ENCODE measurements at regions not wholly inside any gene's neighbourhood (a gene's known extent, or its start where the extent isn't known, plus 50 kb on each side); places are given as distances from the start of the nearest gene placed in this dataset.

DNA sequence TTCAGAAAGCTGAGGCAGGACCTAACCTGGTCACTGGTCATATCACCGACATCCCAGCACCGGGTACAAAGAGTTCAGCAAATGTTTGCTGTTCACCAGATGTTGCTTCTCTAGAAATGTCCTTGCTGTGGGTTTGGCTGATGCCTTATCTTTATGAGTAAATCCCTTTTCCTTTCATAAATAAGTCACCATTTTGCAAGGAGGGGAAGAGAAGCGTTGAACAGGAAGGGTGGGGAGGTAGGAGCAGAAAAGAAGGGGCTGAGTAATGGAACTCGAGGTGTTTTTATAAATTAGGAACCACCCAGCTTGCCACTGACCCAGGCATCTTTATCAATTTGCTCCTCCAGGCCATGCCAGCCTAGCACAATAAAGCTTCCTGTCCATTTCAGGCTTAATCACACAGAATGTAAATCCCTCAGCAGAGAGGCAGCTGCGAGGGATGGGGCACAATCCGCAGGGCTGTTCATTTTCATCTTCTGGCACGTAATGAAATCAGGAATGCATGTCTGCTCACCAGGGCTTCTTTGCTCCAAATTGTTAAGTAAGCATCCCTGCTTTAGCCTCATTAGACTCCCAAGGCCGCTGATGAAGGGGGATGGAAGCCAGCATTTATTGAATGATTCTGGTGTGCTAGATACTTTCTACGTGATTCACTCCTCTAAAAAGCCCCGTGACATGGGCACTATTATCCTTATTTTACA is 371.9 kb upstream of the CHD6 start:
- Mint-ChIP-seq H3K4me1 (no peaks in the 10 kb centered on the region), H3K4me3 (no peak overlapping the region), H3K36me3 (ENCODE audit: low read depth) (no peaks in the 10 kb centered on the region), H3K27ac (no peak overlapping the region), H3K9me3 (peaks cover 2% of the 10 kb centered on the region), H3K27me3 (no peaks in the 10 kb centered on the region)
- ATAC-seq (ENCODE audit: low read depth) (no peak), DNase-seq (no peak)
- TF ChIP-seq, protein P1, sequence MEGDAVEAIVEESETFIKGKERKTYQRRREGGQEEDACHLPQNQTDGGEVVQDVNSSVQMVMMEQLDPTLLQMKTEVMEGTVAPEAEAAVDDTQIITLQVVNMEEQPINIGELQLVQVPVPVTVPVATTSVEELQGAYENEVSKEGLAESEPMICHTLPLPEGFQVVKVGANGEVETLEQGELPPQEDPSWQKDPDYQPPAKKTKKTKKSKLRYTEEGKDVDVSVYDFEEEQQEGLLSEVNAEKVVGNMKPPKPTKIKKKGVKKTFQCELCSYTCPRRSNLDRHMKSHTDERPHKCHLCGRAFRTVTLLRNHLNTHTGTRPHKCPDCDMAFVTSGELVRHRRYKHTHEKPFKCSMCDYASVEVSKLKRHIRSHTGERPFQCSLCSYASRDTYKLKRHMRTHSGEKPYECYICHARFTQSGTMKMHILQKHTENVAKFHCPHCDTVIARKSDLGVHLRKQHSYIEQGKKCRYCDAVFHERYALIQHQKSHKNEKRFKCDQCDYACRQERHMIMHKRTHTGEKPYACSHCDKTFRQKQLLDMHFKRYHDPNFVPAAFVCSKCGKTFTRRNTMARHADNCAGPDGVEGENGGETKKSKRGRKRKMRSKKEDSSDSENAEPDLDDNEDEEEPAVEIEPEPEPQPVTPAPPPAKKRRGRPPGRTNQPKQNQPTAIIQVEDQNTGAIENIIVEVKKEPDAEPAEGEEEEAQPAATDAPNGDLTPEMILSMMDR (IDR thresholded peaks at IDR 0.05): no peak
- CTCF ChIA-PET: no interaction called here
- POLR2A ChIA-PET: no interaction called here
- intact Hi-C loops (cut with micrococcal nuclease): no loop called here

DNA sequence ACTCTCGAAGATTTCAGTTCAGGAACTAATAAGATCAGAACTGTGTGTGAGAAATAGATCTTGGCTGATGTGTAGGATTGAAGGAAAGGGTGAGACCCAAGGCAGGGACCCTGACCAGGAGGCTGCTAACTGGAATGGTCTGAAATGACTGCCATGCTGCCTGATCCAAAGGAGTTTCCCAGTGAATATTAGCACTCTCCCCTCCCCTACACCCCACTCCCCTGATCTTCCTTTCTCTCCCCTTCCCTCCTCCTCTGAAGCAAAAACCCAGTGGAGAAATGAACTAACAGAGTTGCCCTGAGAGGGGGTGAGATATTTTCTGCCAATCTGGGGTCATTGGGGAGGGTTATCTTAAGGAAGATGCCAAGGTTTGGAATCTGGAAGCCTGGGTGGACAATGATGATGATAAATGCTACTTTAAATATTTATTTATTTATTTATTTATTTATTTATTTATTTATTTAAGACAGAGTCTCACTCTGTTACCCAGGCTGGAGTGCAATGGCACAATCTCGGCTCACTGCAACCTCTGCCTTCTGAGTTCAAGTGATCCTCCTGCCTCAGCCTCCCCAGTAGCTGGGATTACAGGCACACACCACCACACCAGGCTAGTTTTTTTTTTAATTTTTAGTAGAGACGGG is 371.0 kb upstream of the CHD6 start:
- Mint-ChIP-seq H3K27me3 (no peaks in the 10 kb centered on the region), H3K4me1 (no peaks in the 10 kb centered on the region), H3K4me3 (no peak overlapping the region), H3K27ac (no peak overlapping the region), H3K9me3 (peaks cover 2% of the 10 kb centered on the region), H3K36me3 (ENCODE audit: low read depth) (no peaks in the 10 kb centered on the region)
- CTCF ChIA-PET: no interaction called here
- no peak for DNase-seq
- TF ChIP-seq, protein P1 (IDR thresholded peaks at IDR 0.05): no peak
- POLR2A ChIA-PET: no interaction called here
- intact Hi-C loops (cut with micrococcal nuclease): no loop called here
- no peak for ATAC-seq (ENCODE audit: low read depth)

DNA sequence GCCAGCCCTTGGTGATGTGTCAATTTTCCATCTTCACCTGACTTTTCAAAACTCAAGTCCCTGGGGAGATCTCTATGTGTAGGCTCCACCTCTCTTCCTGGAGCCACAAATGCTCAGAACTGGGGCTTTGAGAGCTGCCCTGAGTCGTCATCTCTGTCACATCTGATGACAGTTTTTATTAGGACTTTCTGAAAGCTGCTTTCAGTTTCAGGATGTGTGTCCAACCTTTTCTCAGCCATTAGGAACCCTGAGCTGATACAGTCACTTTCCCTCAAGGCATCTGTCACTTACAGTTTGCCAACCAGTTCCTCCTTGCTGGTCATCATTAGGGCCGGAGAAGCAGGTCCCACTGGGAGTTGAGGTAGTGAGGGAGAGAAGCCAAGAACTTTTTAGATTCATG is 365.9 kb upstream of the CHD6 start:
- intact Hi-C loops (cut with micrococcal nuclease): no loop called here
- Mint-ChIP-seq H3K9me3 (peaks cover 2% of the 10 kb centered on the region), H3K27ac (no peak overlapping the region), H3K4me1 (no peaks in the 10 kb centered on the region), H3K36me3 (ENCODE audit: low read depth) (no peaks in the 10 kb centered on the region), H3K27me3 (no peaks in the 10 kb centered on the region), H3K4me3 (no peak overlapping the region)
- ATAC-seq (ENCODE audit: low read depth): no peak
- TF ChIP-seq, protein P1 (IDR thresholded peaks at IDR 0.05): no peak
- CTCF ChIA-PET: no interaction called here
- POLR2A ChIA-PET: no interaction called here
- no peak for DNase-seq

DNA sequence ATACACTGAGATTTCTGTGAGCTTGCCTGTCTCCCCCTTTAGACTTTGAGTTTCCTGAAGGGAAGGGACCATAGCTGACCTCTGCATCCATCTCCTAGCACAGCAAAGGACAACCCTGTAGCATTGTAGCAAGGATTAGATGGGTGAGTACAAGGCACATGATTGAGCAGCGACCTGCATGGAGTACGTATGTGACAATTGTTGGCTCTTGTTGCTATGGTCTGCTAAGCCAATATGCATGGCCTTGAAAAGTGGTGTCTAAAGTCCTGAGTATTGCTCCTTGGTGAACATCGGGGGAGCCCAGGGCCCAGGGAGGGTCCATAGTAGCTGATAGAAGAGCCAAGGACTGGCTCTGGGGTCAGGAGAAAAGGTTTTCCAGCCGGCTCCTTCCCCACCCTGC is 365.0 kb upstream of the CHD6 start:
- CTCF ChIA-PET: no interaction called here

DNA sequence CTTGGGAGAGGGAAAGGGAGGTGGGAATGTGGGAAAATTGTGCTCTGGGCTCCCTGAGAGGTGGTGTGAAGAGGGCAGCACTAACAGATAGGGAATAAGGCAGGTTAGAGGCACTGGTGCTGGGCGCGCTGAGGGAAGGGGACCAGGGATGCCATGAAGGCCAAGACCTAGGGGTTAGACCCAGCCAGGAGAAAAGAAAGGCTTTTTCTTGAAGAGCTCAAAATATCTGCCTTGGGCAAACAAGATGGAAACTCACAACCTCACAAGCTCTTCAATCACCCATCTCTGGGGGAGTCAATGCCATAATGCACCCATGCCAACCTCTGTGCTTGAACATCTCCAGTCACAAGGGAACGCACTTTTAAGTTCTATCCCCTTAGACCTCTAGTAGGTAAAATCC is 363.6 kb upstream of the CHD6 start:
- TF ChIP-seq, protein P1 (IDR thresholded peaks at IDR 0.05): no peak
- DNase-seq (no peak), ATAC-seq (ENCODE audit: low read depth) (no peak)
- Mint-ChIP-seq H3K4me3 (no peak overlapping the region), H3K4me1 (no peaks in the 10 kb centered on the region), H3K27ac (no peak overlapping the region), H3K36me3 (ENCODE audit: low read depth) (no peaks in the 10 kb centered on the region), H3K27me3 (no peaks in the 10 kb centered on the region), H3K9me3 (no peaks in the 10 kb centered on the region)
- intact Hi-C loops (cut with micrococcal nuclease): no loop called here
- ChIA-PET CTCF (no interaction called here), POLR2A (no interaction called here)

More for the DNA sequence above, 365.0 kb upstream of the CHD6 start:
- DNase-seq: no peak
- TF ChIP-seq, protein P1 (IDR thresholded peaks at IDR 0.05): no peak
- Mint-ChIP-seq H3K27me3 (no peaks in the 10 kb centered on the region), H3K4me1 (no peaks in the 10 kb centered on the region), H3K36me3 (ENCODE audit: low read depth) (no peaks in the 10 kb centered on the region), H3K9me3 (peaks cover 2% of the 10 kb centered on the region), H3K27ac (no peak overlapping the region), H3K4me3 (no peak overlapping the region)
- POLR2A ChIA-PET: no interaction called here
- intact Hi-C loops (cut with micrococcal nuclease): no loop called here
- ATAC-seq (ENCODE audit: low read depth): no peak

Data from activated B cell treated with CpG ODN at 0.5 μM for 24 hours (primary cell).